ENCODE measurements at regions not wholly inside any gene's neighbourhood (a gene's known extent, or its start where the extent isn't known, plus 50 kb on each side); places are given as distances from the start of the nearest gene placed in this dataset.

GRCh38 chr2:819601-820000, 131.0 kb upstream of the SNTG2 start:
- Histone ChIP-seq H3K9me3 (no peaks in the 10 kb centered on the region), H3K27me3 (replicated peaks; ENCODE audit: insufficient read depth) (no peaks in the 10 kb centered on the region), H3K36me3 (no peaks in the 10 kb centered on the region), H3K4me1 (replicated peaks) (no peaks in the 10 kb centered on the region), H3K27ac (no peak overlapping the region), H3K4me3 (no peak overlapping the region)
- intact Hi-C loops (cut with DNase I), result no loop called here
- DNase-seq (ENCODE audit: low spot score), result no peak
- 88% methylated on average over 6 of the region's 7 CpGs for WGBS
- no peak for TF ChIP-seq POLR2AphosphoS5 (IDR thresholded peaks at IDR 0.05)
- TF ChIP-seq POLR2A (IDR thresholded peaks at IDR 0.05), result no peak
- no peak for TF ChIP-seq CTCF (IDR thresholded peaks at IDR 0.05)

GRCh38 chr2:819121-819520, 131.5 kb upstream of the SNTG2 start:
- no peaks in the 10 kb centered on the region for H3K9me3 ChIP-seq
- no peak overlapping the region for H3K27ac ChIP-seq
- intact Hi-C loops (cut with DNase I), result no loop called here
- H3K4me1 ChIP-seq (replicated peaks), result no peaks in the 10 kb centered on the region
- no peaks in the 10 kb centered on the region for H3K27me3 ChIP-seq (replicated peaks; ENCODE audit: insufficient read depth)
- no peak overlapping the region for H3K4me3 ChIP-seq
- DNase-seq (ENCODE audit: low spot score), result no peak
- TF ChIP-seq POLR2AphosphoS5 (IDR thresholded peaks at IDR 0.05), result no peak
- no peak for TF ChIP-seq POLR2A (IDR thresholded peaks at IDR 0.05)
- no peak for TF ChIP-seq CTCF (IDR thresholded peaks at IDR 0.05)
- no peaks in the 10 kb centered on the region for H3K36me3 ChIP-seq
- WGBS, result 95% methylated on average over 12 of the region's 12 CpGs

- no peaks in the 10 kb centered on the region for H3K4me1 ChIP-seq (replicated peaks)
- no peaks in the 10 kb centered on the region for H3K27me3 ChIP-seq (replicated peaks; ENCODE audit: insufficient read depth)
- H3K4me3 ChIP-seq, result no peak overlapping the region
- TF ChIP-seq POLR2AphosphoS5 (IDR thresholded peaks at IDR 0.05), result no peak
- no peak for TF ChIP-seq POLR2A (IDR thresholded peaks at IDR 0.05)
- TF ChIP-seq CTCF (IDR thresholded peaks at IDR 0.05), result no peak
- intact Hi-C loops (cut with DNase I), result no loop called here
- H3K36me3 ChIP-seq, result no peaks in the 10 kb centered on the region
- no peak for DNase-seq (ENCODE audit: low spot score)
- H3K9me3 ChIP-seq, result no peaks in the 10 kb centered on the region
- no peak overlapping the region for H3K27ac ChIP-seq
- WGBS, result 87% methylated on average over 6 of the region's 6 CpGs
These were observed 133.2 kb upstream of the SNTG2 start for GRCh38 chr2:817336-818015.

GRCh38 chr2:816278-816677, 134.4 kb upstream of the SNTG2 start:
- Histone ChIP-seq H3K27ac (no peak overlapping the region), H3K4me3 (no peak overlapping the region), H3K9me3 (no peaks in the 10 kb centered on the region), H3K27me3 (replicated peaks; ENCODE audit: insufficient read depth) (no peaks in the 10 kb centered on the region), H3K36me3 (no peaks in the 10 kb centered on the region), H3K4me1 (replicated peaks) (no peaks in the 10 kb centered on the region)
- no peak for DNase-seq (ENCODE audit: low spot score)
- WGBS, result 90% methylated on average over 5 of the region's 5 CpGs
- no peak for TF ChIP-seq POLR2A (IDR thresholded peaks at IDR 0.05)
- no peak for TF ChIP-seq POLR2AphosphoS5 (IDR thresholded peaks at IDR 0.05)
- TF ChIP-seq CTCF (IDR thresholded peaks at IDR 0.05), result no peak
- intact Hi-C loops (cut with DNase I), result no loop called here

- no peak overlapping the region for H3K4me3 ChIP-seq
- H3K36me3 ChIP-seq, result no peaks in the 10 kb centered on the region
- TF ChIP-seq POLR2AphosphoS5 (IDR thresholded peaks at IDR 0.05), result no peak
- TF ChIP-seq POLR2A (IDR thresholded peaks at IDR 0.05), result no peak
- no peak for TF ChIP-seq CTCF (IDR thresholded peaks at IDR 0.05)
- no peak for DNase-seq (ENCODE audit: low spot score)
- no peaks in the 10 kb centered on the region for H3K4me1 ChIP-seq (replicated peaks)
- WGBS, result 33% methylated on average over 1 of the region's 1 CpG
- no peaks in the 10 kb centered on the region for H3K27me3 ChIP-seq (replicated peaks; ENCODE audit: insufficient read depth)
- H3K27ac ChIP-seq, result no peak overlapping the region
- intact Hi-C loops (cut with DNase I), result no loop called here
- no peaks in the 10 kb centered on the region for H3K9me3 ChIP-seq
These were observed 133.2 kb upstream of the TMEM18 start for GRCh38 chr2:810397-810796.

All from prostate gland (tissue), 2 donors.